ENCODE measurements at regions not wholly inside any gene's neighbourhood (a gene's known extent, or its start where the extent isn't known, plus 50 kb on each side); places are given as distances from the start of the nearest gene placed in this dataset.
"Not testable (repeated sequence)": the region's sequence is repeated elsewhere in the genome, so short reads cannot be mapped to it uniquely, and the experiment has no call there.

DNA sequence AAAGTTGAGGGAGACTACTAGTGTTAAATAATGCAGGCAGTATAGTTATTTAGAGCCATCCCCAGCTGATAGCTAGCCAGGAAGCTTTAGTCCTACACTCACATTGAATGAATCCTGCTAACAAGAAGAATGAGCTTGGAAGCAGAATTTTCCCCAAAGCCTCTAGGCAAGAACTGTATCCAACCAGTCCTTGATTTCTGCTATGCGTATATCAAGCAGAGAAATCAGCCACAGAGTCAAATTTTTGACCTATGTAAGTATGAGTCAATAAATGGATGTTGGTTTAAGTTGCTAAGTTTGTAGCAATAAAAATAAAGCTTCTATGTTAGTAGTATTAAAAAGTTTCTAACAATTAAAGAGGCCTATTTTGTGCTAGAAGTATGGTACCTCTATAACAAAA is 672.1 kb upstream of the CHD1 start:
- no peak for DNase-seq
- Histone ChIP-seq H3K4me1 (0 out of 2 replicates have a peak, but pooled peaks cover 4% of the 10 kb centered on the region), H3K27me3 (no peaks in the 10 kb centered on the region), H3K4me3 (ENCODE audit: low read depth, low read length) (no peak overlapping the region), H3K9me3 (no peaks in the 10 kb centered on the region), H3K36me3 (no peaks in the 10 kb centered on the region)
- TF ChIP-seq CTCF (IDR thresholded peaks at IDR 0.05; ENCODE audit: low read depth, low read length) = no peak

- Histone ChIP-seq H3K4me3 (ENCODE audit: low read depth, low read length) (no peak overlapping the region), H3K27me3 (no peaks in the 10 kb centered on the region), H3K4me1 (no peaks in the 10 kb centered on the region), H3K9me3 (no peaks in the 10 kb centered on the region), H3K36me3 (no peaks in the 10 kb centered on the region)
- TF ChIP-seq CTCF (IDR thresholded peaks at IDR 0.05; ENCODE audit: low read depth, low read length) = no peak
- no peak for DNase-seq
Observed at GRCh38 chr5:99590806-99591205, 662.0 kb upstream of the CHD1 start.

DNA sequence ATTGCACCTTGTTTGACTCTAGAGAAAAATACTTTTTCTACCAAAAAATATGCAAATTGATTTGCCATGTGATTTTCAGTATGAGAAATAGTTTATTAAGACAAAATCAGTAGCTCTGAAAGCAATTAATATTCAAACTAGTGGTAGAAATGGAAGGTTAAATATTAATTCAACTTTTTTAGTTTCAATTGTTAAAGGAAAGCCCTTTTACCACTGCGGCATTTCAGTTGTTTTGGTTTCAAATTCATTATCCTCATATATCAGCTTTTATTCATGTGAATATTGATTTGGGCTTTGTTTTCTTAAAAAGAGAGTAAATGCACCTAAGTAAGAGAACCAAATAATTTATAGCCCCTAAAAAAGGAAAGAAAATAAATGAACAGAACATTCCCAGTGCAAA is 660.6 kb upstream of the CHD1 start:
- DNase-seq = no peak
- H3K4me1 ChIP-seq = no peaks in the 10 kb centered on the region
- TF ChIP-seq CTCF (IDR thresholded peaks at IDR 0.05; ENCODE audit: low read depth, low read length) = no peak

DNA sequence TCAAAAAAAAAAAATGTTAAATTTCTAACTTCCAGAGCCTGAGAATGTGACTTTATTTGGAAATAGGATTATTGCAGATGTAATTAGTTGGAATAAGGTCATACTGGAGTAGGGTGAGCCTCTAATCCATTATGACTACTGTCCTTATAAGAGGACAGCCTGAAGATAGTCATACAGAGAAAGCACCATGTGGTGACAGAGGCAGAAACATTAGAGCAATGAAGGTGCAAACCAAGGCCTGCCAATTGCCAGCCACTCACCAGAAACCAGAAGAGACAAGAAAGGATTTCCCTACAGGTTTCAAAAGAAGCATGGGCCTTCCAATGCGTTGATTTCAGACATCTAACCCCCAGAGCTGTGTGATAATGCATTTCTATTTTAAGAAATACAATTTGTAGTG is 659.2 kb upstream of the CHD1 start:
- H3K9me3 ChIP-seq = no peaks in the 10 kb centered on the region
- H3K4me3 ChIP-seq (ENCODE audit: low read depth, low read length) = no peak overlapping the region
- DNase-seq = no peak
- H3K36me3 ChIP-seq = no peaks in the 10 kb centered on the region
- no peaks in the 10 kb centered on the region for H3K27me3 ChIP-seq
- TF ChIP-seq CTCF (IDR thresholded peaks at IDR 0.05; ENCODE audit: low read depth, low read length) = no peak
- H3K4me1 ChIP-seq = no peaks in the 10 kb centered on the region

More for the DNA sequence above, 660.6 kb upstream of the CHD1 start:
- H3K36me3 ChIP-seq = no peaks in the 10 kb centered on the region
- H3K4me3 ChIP-seq (ENCODE audit: low read depth, low read length) = no peak overlapping the region
- H3K27me3 ChIP-seq = no peaks in the 10 kb centered on the region
- no peaks in the 10 kb centered on the region for H3K9me3 ChIP-seq

DNA sequence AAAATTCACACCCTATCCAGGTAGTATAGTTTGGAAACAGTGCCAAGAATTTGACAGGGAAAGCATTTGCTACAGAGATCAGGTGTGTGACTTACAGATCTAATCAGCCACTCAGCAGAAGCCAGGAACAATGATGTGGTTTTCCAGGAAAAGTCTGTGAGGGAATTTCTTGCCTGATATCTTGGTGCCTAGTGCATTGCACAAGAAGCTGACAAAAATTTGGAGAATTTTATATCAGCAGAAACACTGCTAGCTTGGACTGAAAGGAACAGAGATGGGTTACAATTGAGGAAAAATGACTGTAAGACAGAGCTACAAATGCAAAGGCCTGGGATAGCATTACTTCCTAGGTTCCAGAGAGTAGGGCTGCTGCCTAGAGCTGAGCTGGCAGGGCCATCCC is 658.1 kb upstream of the CHD1 start:
- no peaks in the 10 kb centered on the region for H3K27me3 ChIP-seq
- no peak overlapping the region for H3K4me3 ChIP-seq (ENCODE audit: low read depth, low read length)
- DNase-seq = no peak
- TF ChIP-seq CTCF (IDR thresholded peaks at IDR 0.05; ENCODE audit: low read depth, low read length) = no peak
- no peaks in the 10 kb centered on the region for H3K36me3 ChIP-seq
- H3K9me3 ChIP-seq = no peaks in the 10 kb centered on the region
- H3K4me1 ChIP-seq = no peaks in the 10 kb centered on the region

GRCh38 chr5:99581204-99581603 is 652.4 kb upstream of the CHD1 start:
- H3K4me1 ChIP-seq; H3K27me3 ChIP-seq; H3K4me3 ChIP-seq (ENCODE audit: low read depth, low read length); DNase-seq; H3K36me3 ChIP-seq; H3K9me3 ChIP-seq: not testable (repeated sequence)

DNA sequence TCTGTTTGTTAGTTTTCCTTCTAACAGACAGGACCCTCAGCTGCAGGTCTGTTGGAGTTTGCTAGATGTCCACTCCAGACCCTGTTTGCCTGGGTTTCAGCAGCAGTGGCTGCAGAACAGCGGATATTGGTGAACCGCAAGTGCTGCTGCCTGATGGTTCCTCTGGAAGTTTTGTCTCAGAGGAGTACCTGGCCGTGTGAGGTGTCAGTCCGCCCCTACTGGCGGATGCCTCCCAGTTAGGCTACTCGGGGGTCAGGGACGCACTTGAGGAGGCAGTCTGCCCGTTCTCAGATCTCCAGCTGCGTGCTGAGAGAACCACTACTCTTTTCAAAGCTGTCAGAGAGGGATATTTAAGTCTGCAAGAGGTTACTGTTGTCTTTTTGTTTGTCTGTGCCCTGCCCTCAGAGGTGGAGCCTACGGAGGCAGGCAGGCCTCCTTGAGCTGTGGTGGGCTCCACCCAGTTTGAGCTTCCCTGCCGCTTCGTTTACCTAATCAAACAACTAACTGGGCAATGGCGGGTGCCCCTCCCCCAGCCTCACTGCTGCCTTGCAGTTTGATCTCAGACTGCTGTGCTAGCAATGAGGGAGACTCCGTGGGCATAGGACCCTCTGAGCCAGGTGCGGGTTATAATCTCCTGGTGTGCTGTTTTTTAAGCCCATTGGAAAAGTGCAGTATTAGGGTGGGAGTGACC is 634.3 kb upstream of the CHD1 start:
- not testable (repeated sequence) for DNase-seq; H3K36me3 ChIP-seq; H3K9me3 ChIP-seq; H3K4me1 ChIP-seq; H3K4me3 ChIP-seq (ENCODE audit: low read depth, low read length); H3K27me3 ChIP-seq
